ENCODE measurements at regions not wholly inside any gene's neighbourhood (a gene's known extent, or its start where the extent isn't known, plus 50 kb on each side); places are given as distances from the start of the nearest gene placed in this dataset.

- no peak overlapping the region for H3K4me3 ChIP-seq (ENCODE audit: low read depth, low read length)
- WGBS = 88% methylated on average over 1 of the region's 1 CpG
- H3K27ac ChIP-seq (ENCODE audit: low read depth) = no peak overlapping the region
- DNase-seq (ENCODE audit: extremely low spot score) = no peak
- H3K4me1 ChIP-seq (ENCODE audit: insufficient read depth) = no peaks in the 10 kb centered on the region
- no peaks in the 10 kb centered on the region for H3K36me3 ChIP-seq (ENCODE audit: insufficient read depth)
Measured at GRCh38 chr9:78133751-78134150, 102.1 kb upstream of the CEP78 start.

GRCh38 chr9:78132701-78133058, 101.1 kb upstream of the GNAQ start:
- H3K4me1 ChIP-seq (ENCODE audit: insufficient read depth) = no peaks in the 10 kb centered on the region
- DNase-seq (ENCODE audit: extremely low spot score) = no peak
- no peak overlapping the region for H3K27ac ChIP-seq (ENCODE audit: low read depth)
- no peak overlapping the region for H3K4me3 ChIP-seq (ENCODE audit: low read depth, low read length)
- WGBS = 14% methylated on average over 2 of the region's 2 CpGs
- H3K36me3 ChIP-seq (ENCODE audit: insufficient read depth) = no peaks in the 10 kb centered on the region

GRCh38 chr9:78131969-78132700, 100.5 kb upstream of the GNAQ start:
- WGBS = 80% methylated on average over 2 of the region's 2 CpGs
- Histone ChIP-seq H3K27ac (ENCODE audit: low read depth) (no peak overlapping the region), H3K4me1 (ENCODE audit: insufficient read depth) (no peaks in the 10 kb centered on the region), H3K36me3 (ENCODE audit: insufficient read depth) (no peaks in the 10 kb centered on the region), H3K4me3 (ENCODE audit: low read depth, low read length) (no peak overlapping the region)
- no peak for DNase-seq (ENCODE audit: extremely low spot score)

- DNase-seq (ENCODE audit: extremely low spot score) = no peak
- no peak overlapping the region for H3K27ac ChIP-seq (ENCODE audit: low read depth)
- H3K36me3 ChIP-seq (ENCODE audit: insufficient read depth) = no peaks in the 10 kb centered on the region
- no peak overlapping the region for H3K4me3 ChIP-seq (ENCODE audit: low read depth, low read length)
- H3K4me1 ChIP-seq (ENCODE audit: insufficient read depth) = no peaks in the 10 kb centered on the region
Measured at GRCh38 chr9:78130853-78131252, 99.2 kb upstream of the GNAQ start.

- 64% methylated on average over 6 of the region's 6 CpGs for WGBS
- H3K36me3 ChIP-seq (ENCODE audit: insufficient read depth) = no peaks in the 10 kb centered on the region
- H3K4me3 ChIP-seq (ENCODE audit: low read depth, low read length) = no peak overlapping the region
- no peak overlapping the region for H3K27ac ChIP-seq (ENCODE audit: low read depth)
- no peak for DNase-seq (ENCODE audit: extremely low spot score)
- H3K4me1 ChIP-seq (ENCODE audit: insufficient read depth) = no peaks in the 10 kb centered on the region
Measured at GRCh38 chr9:78130004-78130403, 98.4 kb upstream of the GNAQ start.

GRCh38 chr9:78127279-78128225, 95.9 kb upstream of the GNAQ start:
- DNase-seq (ENCODE audit: extremely low spot score) = no peak
- Histone ChIP-seq H3K4me1 (ENCODE audit: insufficient read depth) (no peaks in the 10 kb centered on the region), H3K27ac (ENCODE audit: low read depth) (no peak overlapping the region), H3K4me3 (ENCODE audit: low read depth, low read length) (no peak overlapping the region), H3K36me3 (ENCODE audit: insufficient read depth) (no peaks in the 10 kb centered on the region)
- 79% methylated on average over 5 of the region's 5 CpGs for WGBS

GRCh38 chr9:78123808-78124207, 92.2 kb upstream of the GNAQ start:
- 40% methylated on average over 1 of the region's 1 CpG for WGBS
- Histone ChIP-seq H3K27ac (ENCODE audit: low read depth) (no peak overlapping the region), H3K36me3 (ENCODE audit: insufficient read depth) (no peaks in the 10 kb centered on the region), H3K4me3 (ENCODE audit: low read depth, low read length) (no peak overlapping the region), H3K4me1 (ENCODE audit: insufficient read depth) (no peaks in the 10 kb centered on the region)
- no peak for DNase-seq (ENCODE audit: extremely low spot score)

- no peaks in the 10 kb centered on the region for H3K4me1 ChIP-seq (ENCODE audit: insufficient read depth)
- H3K36me3 ChIP-seq (ENCODE audit: insufficient read depth) = no peaks in the 10 kb centered on the region
- no peak overlapping the region for H3K27ac ChIP-seq (ENCODE audit: low read depth)
- no peak for DNase-seq (ENCODE audit: extremely low spot score)
- H3K4me3 ChIP-seq (ENCODE audit: low read depth, low read length) = no peak overlapping the region
- WGBS = 88% methylated on average over 5 of the region's 5 CpGs
Measured at GRCh38 chr9:78122631-78123030, 91.0 kb upstream of the GNAQ start.

GRCh38 chr9:78121488-78121887, 89.9 kb upstream of the GNAQ start:
- no peak overlapping the region for H3K4me3 ChIP-seq (ENCODE audit: low read depth, low read length)
- no peaks in the 10 kb centered on the region for H3K4me1 ChIP-seq (ENCODE audit: insufficient read depth)
- H3K27ac ChIP-seq (ENCODE audit: low read depth) = no peak overlapping the region
- no peak for DNase-seq (ENCODE audit: extremely low spot score)
- WGBS = 53% methylated on average over 4 of the region's 4 CpGs
- H3K36me3 ChIP-seq (ENCODE audit: insufficient read depth) = no peaks in the 10 kb centered on the region

GRCh38 chr9:78118742-78119473, 87.3 kb upstream of the GNAQ start:
- no peak for DNase-seq (ENCODE audit: extremely low spot score)
- WGBS = 59% methylated on average over 2 of the region's 2 CpGs

GRCh38 chr9:78115073-78115472, 83.5 kb upstream of the GNAQ start:
- 82% methylated on average over 1 of the region's 1 CpG for WGBS
- H3K27ac ChIP-seq (ENCODE audit: low read depth) = no peak overlapping the region
- no peaks in the 10 kb centered on the region for H3K4me1 ChIP-seq (ENCODE audit: insufficient read depth)
- no peak overlapping the region for H3K4me3 ChIP-seq (ENCODE audit: low read depth, low read length)
- no peak for DNase-seq (ENCODE audit: extremely low spot score)
- H3K36me3 ChIP-seq (ENCODE audit: insufficient read depth) = no peaks in the 10 kb centered on the region

More at GRCh38 chr9:78118742-78119473, 87.3 kb upstream of the GNAQ start:
- H3K4me3 ChIP-seq (ENCODE audit: low read depth, low read length) = no peak overlapping the region
- no peak overlapping the region for H3K27ac ChIP-seq (ENCODE audit: low read depth)
- H3K4me1 ChIP-seq (ENCODE audit: insufficient read depth) = no peaks in the 10 kb centered on the region
- no peaks in the 10 kb centered on the region for H3K36me3 ChIP-seq (ENCODE audit: insufficient read depth)

GRCh38 chr9:78114581-78114980, 83.0 kb upstream of the GNAQ start:
- no peak for DNase-seq (ENCODE audit: extremely low spot score)
- WGBS = 86% methylated on average over 4 of the region's 4 CpGs
- Histone ChIP-seq H3K36me3 (ENCODE audit: insufficient read depth) (no peaks in the 10 kb centered on the region), H3K27ac (ENCODE audit: low read depth) (no peak overlapping the region), H3K4me1 (ENCODE audit: insufficient read depth) (no peaks in the 10 kb centered on the region), H3K4me3 (ENCODE audit: low read depth, low read length) (no peak overlapping the region)

GRCh38 chr9:78112406-78112805, 80.8 kb upstream of the GNAQ start:
- Histone ChIP-seq H3K4me1 (ENCODE audit: insufficient read depth) (no peaks in the 10 kb centered on the region), H3K27ac (ENCODE audit: low read depth) (no peak overlapping the region), H3K4me3 (ENCODE audit: low read depth, low read length) (no peak overlapping the region), H3K36me3 (ENCODE audit: insufficient read depth) (no peaks in the 10 kb centered on the region)
- WGBS = 87% methylated on average over 3 of the region's 3 CpGs
- DNase-seq (ENCODE audit: extremely low spot score) = no peak
